HuH-7.5 (cell line): ENCODE measurements at regions not wholly inside any gene's neighbourhood (a gene's known extent, or its start where the extent isn't known, plus 50 kb on each side); places are given as distances from the start of the nearest gene placed in this dataset.

Experiments
- DNase-seq: peaks from one replicate; pipeline ENCODE4 v3.0.0; 2011; ENCODE audit warnings: low spot score

- no peak for DNase-seq
These were observed 50.5 kb upstream of the FBRSL1 start for GRCh38 chr12:132439333-132439904.

- DNase-seq, result no peak
These were observed 51.2 kb upstream of the FBRSL1 start for GRCh38 chr12:132438726-132439125.

GRCh38 chr12:132437943-132438700 lies 51.8 kb upstream of the FBRSL1 start:
- DNase-seq, result no peak

- peak; percentile 88 for DNase-seq
These were observed 52.6 kb upstream of the FBRSL1 start for GRCh38 chr12:132437252-132437932.

GRCh38 chr12:132436791-132437251 lies 53.1 kb upstream of the FBRSL1 start:
- DNase-seq, result no peak

GRCh38 chr12:132435486-132436187 lies 54.3 kb upstream of the FBRSL1 start:
- DNase-seq, result no peak

GRCh38 chr12:132433641-132434395 lies 56.1 kb upstream of the FBRSL1 start:
- DNase-seq, result no peak

- DNase-seq, result no peak
These were observed 57.0 kb upstream of the FBRSL1 start for GRCh38 chr12:132432721-132433577.

GRCh38 chr12:132432126-132432705 lies 57.7 kb upstream of the FBRSL1 start:
- no peak for DNase-seq

- DNase-seq, result peak; percentile 69
These were observed 58.8 kb upstream of the FBRSL1 start for GRCh38 chr12:132430838-132431774.

- DNase-seq, result no peak
These were observed 59.9 kb upstream of the FBRSL1 start for GRCh38 chr12:132429946-132430643.

GRCh38 chr12:132429602-132429945 lies 60.4 kb upstream of the FBRSL1 start:
- DNase-seq, result no peak

GRCh38 chr12:132428936-132429601 lies 60.9 kb upstream of the FBRSL1 start:
- no peak for DNase-seq

GRCh38 chr12:132427999-132428935 lies 61.7 kb upstream of the FBRSL1 start:
- DNase-seq, result no peak

GRCh38 chr12:132427174-132427768 lies 62.7 kb upstream of the FBRSL1 start:
- DNase-seq, result no peak

- no peak for DNase-seq
These were observed 63.4 kb upstream of the FBRSL1 start for GRCh38 chr12:132426349-132427173.
